ENCODE measurements at regions not wholly inside any gene's neighbourhood (a gene's known extent, or its start where the extent isn't known, plus 50 kb on each side); places are given as distances from the start of the nearest gene placed in this dataset.

DNA sequence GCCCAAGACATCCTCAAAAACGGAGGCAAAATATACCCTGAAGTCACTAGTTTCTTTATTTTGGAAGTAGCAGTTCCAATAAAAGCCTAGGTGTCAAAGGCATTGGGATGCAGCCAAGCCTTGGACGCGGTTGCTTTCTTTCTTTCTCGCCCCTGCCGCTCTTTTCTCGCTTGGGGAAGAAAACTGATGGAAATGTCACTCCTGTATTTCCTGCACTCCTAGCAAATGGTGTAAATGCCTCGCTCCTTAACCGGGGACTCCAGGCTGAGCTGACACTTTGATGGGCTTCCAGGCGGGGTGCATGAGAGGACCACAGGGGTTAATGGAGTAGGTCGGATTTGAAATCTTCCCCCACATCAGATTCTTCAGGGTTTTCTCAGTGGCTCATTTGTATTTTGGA, 114.1 kb downstream of the FOXL1 start:
- no peak for TF ChIP-seq POLR2A (IDR thresholded peaks at IDR 0.05)
- TF ChIP-seq, protein P1, sequence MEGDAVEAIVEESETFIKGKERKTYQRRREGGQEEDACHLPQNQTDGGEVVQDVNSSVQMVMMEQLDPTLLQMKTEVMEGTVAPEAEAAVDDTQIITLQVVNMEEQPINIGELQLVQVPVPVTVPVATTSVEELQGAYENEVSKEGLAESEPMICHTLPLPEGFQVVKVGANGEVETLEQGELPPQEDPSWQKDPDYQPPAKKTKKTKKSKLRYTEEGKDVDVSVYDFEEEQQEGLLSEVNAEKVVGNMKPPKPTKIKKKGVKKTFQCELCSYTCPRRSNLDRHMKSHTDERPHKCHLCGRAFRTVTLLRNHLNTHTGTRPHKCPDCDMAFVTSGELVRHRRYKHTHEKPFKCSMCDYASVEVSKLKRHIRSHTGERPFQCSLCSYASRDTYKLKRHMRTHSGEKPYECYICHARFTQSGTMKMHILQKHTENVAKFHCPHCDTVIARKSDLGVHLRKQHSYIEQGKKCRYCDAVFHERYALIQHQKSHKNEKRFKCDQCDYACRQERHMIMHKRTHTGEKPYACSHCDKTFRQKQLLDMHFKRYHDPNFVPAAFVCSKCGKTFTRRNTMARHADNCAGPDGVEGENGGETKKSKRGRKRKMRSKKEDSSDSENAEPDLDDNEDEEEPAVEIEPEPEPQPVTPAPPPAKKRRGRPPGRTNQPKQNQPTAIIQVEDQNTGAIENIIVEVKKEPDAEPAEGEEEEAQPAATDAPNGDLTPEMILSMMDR (IDR thresholded peaks at IDR 0.05): no peak
